ENCODE measurements at regions not wholly inside any gene's neighbourhood (a gene's known extent, or its start where the extent isn't known, plus 50 kb on each side); places are given as distances from the start of the nearest gene placed in this dataset.

DNA sequence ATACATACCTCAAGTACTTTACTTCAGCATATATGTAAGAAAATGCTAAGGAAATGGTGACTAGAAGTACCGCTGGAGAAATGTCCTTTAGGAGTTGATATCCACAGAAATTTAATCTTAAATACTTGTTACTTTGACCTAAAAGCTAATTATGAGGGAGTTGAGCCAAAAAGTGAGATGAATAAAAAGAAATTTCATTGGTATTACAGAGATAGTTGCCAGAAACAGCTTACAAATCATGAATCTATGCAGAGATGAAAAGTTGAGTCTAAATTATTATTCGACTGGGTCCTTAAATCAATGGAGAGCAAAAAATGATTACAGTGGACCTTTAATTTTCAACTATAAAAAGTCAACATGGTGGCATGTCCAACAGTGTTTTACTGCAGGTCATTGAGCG lies 160.9 kb downstream of the MZT1 start:
- TF ChIP-seq POLR2A (IDR thresholded peaks at IDR 0.05; ENCODE audit: low read length) = no peak
- no peak for TF ChIP-seq GATA1 (IDR thresholded peaks at IDR 0.05; ENCODE audit: low read depth, low read length)

Data from erythroblast (primary cell).